Breast epithelium (tissue), 3 donors: ENCODE measurements at regions not wholly inside any gene's neighbourhood (a gene's known extent, or its start where the extent isn't known, plus 50 kb on each side); places are given as distances from the start of the nearest gene placed in this dataset.

Experiments used
- POLR2A ChIP-seq: fragments of 450-650 bp; IDR thresholded peaks from one replicate; pipeline ENCODE4 v1.6.1; 2016; ENCODE audit warnings: antibody characterized with exemption, mild to moderate bottlenecking, moderate library complexity
- TF ChIP-seq, protein P1 (sequence below), 3 donors: fragments of 450-650 bp; IDR thresholded peaks; one replicate each; pipeline ENCODE4 v1.5.1; 2016 to 2017; ENCODE audit warnings: antibody characterized with exemption in 3 of 3, mild to moderate bottlenecking in 3 of 3, moderate library complexity in 3 of 3

DNA sequence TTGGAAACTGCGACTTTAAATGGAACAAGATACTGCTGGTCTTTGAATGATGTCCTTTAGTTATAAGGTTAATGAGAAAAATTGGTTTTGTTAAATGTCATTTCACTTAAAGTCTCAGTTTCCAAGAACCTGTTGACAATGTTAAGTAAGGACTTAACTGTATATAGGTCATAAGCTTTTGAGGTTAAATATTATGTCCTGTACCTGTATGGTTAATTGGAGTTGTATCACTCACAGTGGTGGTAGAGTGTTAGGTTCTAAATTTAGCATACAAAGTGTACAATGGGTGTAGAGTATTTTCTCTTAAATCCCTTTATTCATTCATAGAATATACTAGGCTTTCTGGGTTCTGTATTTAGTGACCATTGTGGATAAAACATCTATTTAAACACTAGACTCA, 110.2 kb downstream of the HAUS1 start:
- TF ChIP-seq, protein P1, sequence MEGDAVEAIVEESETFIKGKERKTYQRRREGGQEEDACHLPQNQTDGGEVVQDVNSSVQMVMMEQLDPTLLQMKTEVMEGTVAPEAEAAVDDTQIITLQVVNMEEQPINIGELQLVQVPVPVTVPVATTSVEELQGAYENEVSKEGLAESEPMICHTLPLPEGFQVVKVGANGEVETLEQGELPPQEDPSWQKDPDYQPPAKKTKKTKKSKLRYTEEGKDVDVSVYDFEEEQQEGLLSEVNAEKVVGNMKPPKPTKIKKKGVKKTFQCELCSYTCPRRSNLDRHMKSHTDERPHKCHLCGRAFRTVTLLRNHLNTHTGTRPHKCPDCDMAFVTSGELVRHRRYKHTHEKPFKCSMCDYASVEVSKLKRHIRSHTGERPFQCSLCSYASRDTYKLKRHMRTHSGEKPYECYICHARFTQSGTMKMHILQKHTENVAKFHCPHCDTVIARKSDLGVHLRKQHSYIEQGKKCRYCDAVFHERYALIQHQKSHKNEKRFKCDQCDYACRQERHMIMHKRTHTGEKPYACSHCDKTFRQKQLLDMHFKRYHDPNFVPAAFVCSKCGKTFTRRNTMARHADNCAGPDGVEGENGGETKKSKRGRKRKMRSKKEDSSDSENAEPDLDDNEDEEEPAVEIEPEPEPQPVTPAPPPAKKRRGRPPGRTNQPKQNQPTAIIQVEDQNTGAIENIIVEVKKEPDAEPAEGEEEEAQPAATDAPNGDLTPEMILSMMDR (IDR thresholded peaks at IDR 0.05), result no peak
- no peak for TF ChIP-seq POLR2A
